H1 (cell line): ENCODE measurements at regions not wholly inside any gene's neighbourhood (a gene's known extent, or its start where the extent isn't known, plus 50 kb on each side); places are given as distances from the start of the nearest gene placed in this dataset.

Source experiments
- ASH2L ChIP-seq: fragments of 200-600, 300-600 bp; sonication (generic); IDR thresholded peaks from one replicate; pipeline ENCODE4 v1.7.1; 2017; ENCODE audit warnings: low read length
- CREB1 ChIP-seq: IDR thresholded peaks from 2 replicates; pipeline ENCODE4 v1.6.1; 2012; ENCODE audit warnings: inconsistent platforms
- EGR1 ChIP-seq: IDR thresholded peaks from 2 replicates; pipeline ENCODE4 v1.6.1; 2011; ENCODE audit warnings: low read depth, low read length, borderline replicate concordance
- EP300 ChIP-seq, 2 experiments: IDR thresholded peaks; 1 replicate in 1 of 2; 2 replicates in 1 of 2; pipeline ENCODE4 v1.6.1; 2011 to 2012; ENCODE audit warnings: low read depth in 2 of 2, low read length in 2 of 2, mild to moderate bottlenecking in 2 of 2, borderline replicate concordance in 1 of 2, inconsistent platforms in 1 of 2, moderate library complexity in 1 of 2
- GABPA ChIP-seq: IDR thresholded peaks from 2 replicates; pipeline ENCODE4 v1.6.1; 2011; ENCODE audit warnings: mild to moderate bottlenecking, low read length, moderate library complexity, borderline replicate concordance; ENCODE audit not compliant: insufficient read depth
- HDAC2 ChIP-seq, 2 experiments: fragments of 300-600 bp in 1 of 2; sonication (generic) in 1 of 2; IDR thresholded peaks; 2 replicates each; pipeline ENCODE4 v1.6.1; 2011 to 2012; ENCODE audit warnings: low read depth in 2 of 2, low read length in 2 of 2, mild to moderate bottlenecking in 2 of 2, moderate library complexity in 2 of 2, borderline replicate concordance in 1 of 2, inconsistent platforms in 1 of 2
- JUN ChIP-seq: IDR thresholded peaks from 2 replicates; pipeline ENCODE4 v1.6.1; 2011; ENCODE audit warnings: low read depth, mild to moderate bottlenecking, improper control_type of control experiment, low read length
- POLR2A ChIP-seq, 2 experiments: IDR thresholded peaks; 1 replicate in 1 of 2; 2 replicates in 1 of 2; pipeline ENCODE4 v1.6.1; 2011; ENCODE audit warnings: low read depth in 2 of 2, low read length in 2 of 2, mild to moderate bottlenecking in 2 of 2; ENCODE audit errors: control extremely low read depth in 1 of 2
- TCF12 ChIP-seq: IDR thresholded peaks from 2 replicates; pipeline ENCODE4 v1.6.1; 2011; ENCODE audit warnings: low read depth, mild to moderate bottlenecking, low read length
- YY1 ChIP-seq: IDR thresholded peaks from 2 replicates; pipeline ENCODE4 v1.6.1; 2011; ENCODE audit warnings: low read depth, mild to moderate bottlenecking, low read length
- TF ChIP-seq, protein P1 (sequence below): IDR thresholded peaks from 2 replicates; pipeline ENCODE4 v1.6.1; 2012; ENCODE audit warnings: low read length, inconsistent platforms
- TF ChIP-seq, protein P2 (sequence below), 3 experiments: IDR thresholded peaks; 1 replicate in 2 of 3; 2 replicates in 1 of 3; pipeline versions ENCODE4 v1.5.1 to v1.6.1; 2011; ENCODE audit warnings: low read length in 3 of 3, mild to moderate bottlenecking in 3 of 3, inconsistent platforms in 2 of 3, low read depth in 1 of 3, moderate library complexity in 1 of 3; ENCODE audit not compliant: insufficient read depth in 1 of 3; ENCODE audit errors: control extremely low read depth in 1 of 3
- TF ChIP-seq, protein P3 (sequence below): IDR thresholded peaks from 2 replicates; pipeline ENCODE4 v1.6.1; 2011; ENCODE audit warnings: low read depth, mild to moderate bottlenecking, low read length; ENCODE audit not compliant: insufficient read depth

DNA sequence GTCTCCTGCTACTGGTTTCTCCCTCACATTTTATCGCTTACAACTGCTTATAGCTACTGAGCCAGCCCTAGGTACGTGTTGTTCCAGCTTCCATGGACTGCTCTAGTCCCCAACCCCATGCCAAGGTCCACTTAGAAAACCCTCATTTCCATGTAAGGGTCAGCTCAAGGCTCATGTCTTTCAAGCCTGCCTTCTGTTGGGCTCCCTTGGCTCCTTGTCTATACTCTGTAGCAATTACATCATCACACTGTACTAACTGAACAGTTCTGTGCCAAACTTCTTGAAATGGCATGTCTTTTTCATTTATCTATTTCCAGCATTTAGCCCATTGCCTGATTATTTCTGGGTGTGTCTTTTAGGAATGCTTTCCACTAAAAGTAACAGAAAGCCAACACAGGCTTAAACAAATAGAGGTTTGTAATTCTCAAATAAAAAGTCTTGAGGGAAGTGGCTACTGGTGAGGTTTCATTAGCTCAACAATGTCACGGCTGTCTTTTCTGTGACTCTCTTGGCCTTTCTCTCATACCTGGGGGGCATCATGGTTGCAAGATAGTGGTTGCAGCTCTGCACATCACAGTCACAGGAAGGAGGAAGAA, 317.6 kb downstream of the TPBG start:
- no peak for TF ChIP-seq HDAC2 (IDR thresholded peaks at IDR 0.05; ENCODE audit: borderline replicate concordance in 1 of 2, low read depth in 2 of 2, low read length in 2 of 2)
- TF ChIP-seq YY1, result no peak
- no peak for TF ChIP-seq GABPA
- TF ChIP-seq JUN, result no peak
- no peak for TF ChIP-seq ASH2L
- TF ChIP-seq, protein P1, sequence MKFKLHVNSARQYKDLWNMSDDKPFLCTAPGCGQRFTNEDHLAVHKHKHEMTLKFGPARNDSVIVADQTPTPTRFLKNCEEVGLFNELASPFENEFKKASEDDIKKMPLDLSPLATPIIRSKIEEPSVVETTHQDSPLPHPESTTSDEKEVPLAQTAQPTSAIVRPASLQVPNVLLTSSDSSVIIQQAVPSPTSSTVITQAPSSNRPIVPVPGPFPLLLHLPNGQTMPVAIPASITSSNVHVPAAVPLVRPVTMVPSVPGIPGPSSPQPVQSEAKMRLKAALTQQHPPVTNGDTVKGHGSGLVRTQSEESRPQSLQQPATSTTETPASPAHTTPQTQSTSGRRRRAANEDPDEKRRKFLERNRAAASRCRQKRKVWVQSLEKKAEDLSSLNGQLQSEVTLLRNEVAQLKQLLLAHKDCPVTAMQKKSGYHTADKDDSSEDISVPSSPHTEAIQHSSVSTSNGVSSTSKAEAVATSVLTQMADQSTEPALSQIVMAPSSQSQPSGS, result no peak
- TF ChIP-seq CREB1, result no peak
- TF ChIP-seq, protein P2, sequence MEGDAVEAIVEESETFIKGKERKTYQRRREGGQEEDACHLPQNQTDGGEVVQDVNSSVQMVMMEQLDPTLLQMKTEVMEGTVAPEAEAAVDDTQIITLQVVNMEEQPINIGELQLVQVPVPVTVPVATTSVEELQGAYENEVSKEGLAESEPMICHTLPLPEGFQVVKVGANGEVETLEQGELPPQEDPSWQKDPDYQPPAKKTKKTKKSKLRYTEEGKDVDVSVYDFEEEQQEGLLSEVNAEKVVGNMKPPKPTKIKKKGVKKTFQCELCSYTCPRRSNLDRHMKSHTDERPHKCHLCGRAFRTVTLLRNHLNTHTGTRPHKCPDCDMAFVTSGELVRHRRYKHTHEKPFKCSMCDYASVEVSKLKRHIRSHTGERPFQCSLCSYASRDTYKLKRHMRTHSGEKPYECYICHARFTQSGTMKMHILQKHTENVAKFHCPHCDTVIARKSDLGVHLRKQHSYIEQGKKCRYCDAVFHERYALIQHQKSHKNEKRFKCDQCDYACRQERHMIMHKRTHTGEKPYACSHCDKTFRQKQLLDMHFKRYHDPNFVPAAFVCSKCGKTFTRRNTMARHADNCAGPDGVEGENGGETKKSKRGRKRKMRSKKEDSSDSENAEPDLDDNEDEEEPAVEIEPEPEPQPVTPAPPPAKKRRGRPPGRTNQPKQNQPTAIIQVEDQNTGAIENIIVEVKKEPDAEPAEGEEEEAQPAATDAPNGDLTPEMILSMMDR (IDR thresholded peaks at IDR 0.05; ENCODE audit: control extremely low read depth in 1 of 3, insufficient read depth in 1 of 3, low read depth in 1 of 3, low read length in 3 of 3), result no peak
- TF ChIP-seq, protein P3, sequence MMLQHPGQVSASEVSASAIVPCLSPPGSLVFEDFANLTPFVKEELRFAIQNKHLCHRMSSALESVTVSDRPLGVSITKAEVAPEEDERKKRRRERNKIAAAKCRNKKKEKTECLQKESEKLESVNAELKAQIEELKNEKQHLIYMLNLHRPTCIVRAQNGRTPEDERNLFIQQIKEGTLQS, result no peak
- no peak for TF ChIP-seq EGR1
- TF ChIP-seq POLR2A (IDR thresholded peaks at IDR 0.05; ENCODE audit: control extremely low read depth in 1 of 2, low read depth in 2 of 2, low read length in 2 of 2), result no peak
- TF ChIP-seq TCF12, result no peak
- no peak for TF ChIP-seq EP300 (IDR thresholded peaks at IDR 0.05; ENCODE audit: borderline replicate concordance in 1 of 2, low read depth in 2 of 2, low read length in 2 of 2)
